Prostate gland (tissue), 2 donors: ENCODE measurements at regions not wholly inside any gene's neighbourhood (a gene's known extent, or its start where the extent isn't known, plus 50 kb on each side); places are given as distances from the start of the nearest gene placed in this dataset.

ENCODE experiments used
- CTCF ChIP-seq, 4 experiments: fragments of 200-600 bp in 2 of 4; fragments of 450-650 bp in 2 of 4; sonication (generic) in 2 of 4; IDR thresholded peaks; 1 replicate in 3 of 4; 2 replicates in 1 of 4; pipeline ENCODE4 v1.5.1; 2016 to 2019; ENCODE audit warnings: antibody characterized with exemption in 4 of 4, mild to moderate bottlenecking in 2 of 4, moderate library complexity in 2 of 4
- POLR2A ChIP-seq: fragments of 450-650 bp; IDR thresholded peaks from one replicate; pipeline ENCODE4 v1.6.1; 2016; ENCODE audit warnings: antibody characterized with exemption, mild to moderate bottlenecking

- TF ChIP-seq CTCF (IDR thresholded peaks at IDR 0.05) (peak in 1 of 4 experiments; percentile 16), POLR2A (no peak)
Measured at GRCh38 chr4:96352051-96352517, 512.2 kb downstream of the PDHA2 start.
